K562 (cell line): ENCODE measurements at regions not wholly inside any gene's neighbourhood (a gene's known extent, or its start where the extent isn't known, plus 50 kb on each side); places are given as distances from the start of the nearest gene placed in this dataset.

Experiments
- ATAC-seq: fragments of 200-7000 bp; cut with Tn5 transposase; 3 replicates; pipeline ENCODE4 v1.9.1; 2020; ENCODE audit warnings: moderate library complexity
- BruUV-seq: library from RNA; stranded (reverse); fragments of 400-500 nt; replicated peaks from 2 replicates; lab custom pipeline; 2021; lab: Mats Ljungman, UMichigan
- CTCF ChIA-PET: fragments of 300-600 bp; formaldehyde crosslinking; extraction: SDS; loops from one replicate; lab custom pipeline; 2021; ENCODE audit warnings: low intra/inter-chr PET ratio; lab: Yijun Ruan, JAX
- POLR2A ChIA-PET: fragments of 300-600, 350-650 bp; sonication (Branson Sonifier 250); formaldehyde crosslinking; extraction: SDS; loops from one replicate; lab custom pipeline; 2021; ENCODE audit warnings: antibody characterized with exemption, inconsistent platforms; lab: Yijun Ruan, JAX
- DNase-seq, 4 experiments: peaks; one replicate each; pipeline versions ENCODE4 v3.0.0 to v3.0.0-alpha.2; 2011 to 2018; ENCODE audit warnings: low spot score in 3 of 4, mixed read lengths in 3 of 4; ENCODE audit errors: extremely low read depth in 1 of 4
- FAIRE-seq: peaks from 2 replicates; lab custom pipeline; 2011; peaks lifted over from hg19 to GRCh38; lab: Jason Lieb, UNC
- H2AFZ ChIP-seq: 2 replicates; pipeline ENCODE4 v1.6.0; 2011; ENCODE audit warnings: low read depth, low read length, control low read depth, inconsistent platforms
- H3K27ac ChIP-seq: fragments of 200-600 bp; 3 replicates; pipeline ENCODE4 v1.8.0; 2011; ENCODE audit warnings: low read depth, mild to moderate bottlenecking, control low read depth, inconsistent platforms, low read length, moderate library complexity, mixed read lengths; ENCODE audit errors: extremely low read depth
- H3K27me3 ChIP-seq, 2 experiments: fragments of 300-600 bp in 1 of 2; 2 replicates in 1 of 2; 3 replicates in 1 of 2; pipeline versions ENCODE4 v1.6.0 to v1.8.0; 2011; ENCODE audit warnings: inconsistent platforms in 2 of 2, low read length in 2 of 2, mild to moderate bottlenecking in 1 of 2, mixed read lengths in 1 of 2, moderate library complexity in 1 of 2; ENCODE audit not compliant: control insufficient read depth in 2 of 2, insufficient read depth in 2 of 2
- H3K36me3 ChIP-seq: fragments of 300-600 bp; 3 replicates; pipeline ENCODE4 v1.8.0; 2011; ENCODE audit warnings: mild to moderate bottlenecking, low read length, inconsistent platforms; ENCODE audit not compliant: control insufficient read depth, insufficient read depth
- H3K4me1 ChIP-seq, 2 experiments: fragments of 200-600 bp in 1 of 2; replicated peaks in 1 of 2; 2 replicates in 1 of 2; 3 replicates in 1 of 2; pipeline versions ENCODE4 v1.5.1 to v1.8.0; 2011; ENCODE audit warnings: inconsistent platforms in 2 of 2, low read length in 2 of 2, mild to moderate bottlenecking in 1 of 2, mixed read lengths in 1 of 2, moderate library complexity in 1 of 2; ENCODE audit not compliant: control insufficient read depth in 2 of 2, insufficient read depth in 2 of 2
- H3K4me2 ChIP-seq: 2 replicates; pipeline ENCODE4 v1.6.1; 2011; ENCODE audit warnings: low read length, control low read depth, inconsistent platforms, mixed read lengths; ENCODE audit not compliant: insufficient read depth
- H3K4me3 ChIP-seq: fragments of 200-600 bp; sonication (generic), shearing (Covaris generic); 2 replicates; pipeline ENCODE4 v1.5.1; 2016; ENCODE audit warnings: control low read depth, inconsistent platforms
- H3K79me2 ChIP-seq: fragments of 200-600 bp; 3 replicates; pipeline ENCODE4 v1.8.0; 2011; ENCODE audit warnings: low read length, inconsistent platforms; ENCODE audit not compliant: control insufficient read depth, insufficient read depth
- H3K9ac ChIP-seq, 2 experiments: 2 replicates each; pipeline versions ENCODE4 v1.6.0 to v1.6.1; 2011; ENCODE audit warnings: low read depth in 2 of 2, low read length in 2 of 2, control low read depth in 1 of 2, inconsistent platforms in 1 of 2, mild to moderate bottlenecking in 1 of 2, mixed read lengths in 1 of 2; ENCODE audit not compliant: insufficient read depth in 1 of 2
- H3K9me1 ChIP-seq: one replicate; pipeline ENCODE4 v1.6.0; 2011; ENCODE audit warnings: inconsistent platforms, mild to moderate bottlenecking, low read length, moderate library complexity; ENCODE audit not compliant: control insufficient read depth, insufficient read depth
- H3K9me3 ChIP-seq: replicated peaks from 2 replicates; pipeline ENCODE4 v1.5.1; 2011; ENCODE audit warnings: low read depth, low read length, inconsistent platforms; ENCODE audit not compliant: control insufficient read depth, insufficient read depth
- H4K20me1 ChIP-seq: replicated peaks from 2 replicates; pipeline ENCODE4 v1.6.1; 2011; ENCODE audit warnings: low read length, inconsistent platforms, mixed read lengths; ENCODE audit not compliant: control insufficient read depth, insufficient read depth
- CEBPG ChIP-seq, 3 experiments: fragments of 200-800 bp in 1 of 3; sonication (Bioruptor generic) in 1 of 3; sonication (generic) in 1 of 3; formaldehyde crosslinking in 1 of 3; IDR thresholded peaks in 2 of 3; conservative IDR thresholded peaks in 1 of 3; 2 replicates each; pipeline versions ENCODE4 v1.6.1 to v1.8.0; 2016 to 2022; ENCODE audit warnings: missing compliant biosample characterization in 2 of 3, missing genetic modification characterization in 2 of 3, mild to moderate bottlenecking in 1 of 3, missing genetic modification reagents in 1 of 3
- CTBP1 ChIP-seq: fragments of 450-650 bp; IDR thresholded peaks from 2 replicates; pipeline ENCODE4 v1.6.1; 2016; ENCODE audit warnings: borderline replicate concordance
- E2F1 ChIP-seq: sonication (generic); formaldehyde crosslinking; IDR thresholded peaks from 2 replicates; pipeline ENCODE4 v1.8.1; 2023; ENCODE audit warnings: mild to moderate bottlenecking, missing genetic modification reagents, moderate library complexity
- FOXA1 ChIP-seq: fragments of 450-650 bp; IDR thresholded peaks from 2 replicates; pipeline ENCODE4 v1.6.1; 2016; ENCODE audit warnings: mild to moderate bottlenecking, borderline replicate concordance
- NCOA6 ChIP-seq: fragments of 450-650 bp; IDR thresholded peaks from 2 replicates; pipeline ENCODE4 v1.6.1; 2017; ENCODE audit warnings: mild to moderate bottlenecking
- NEUROD1 ChIP-seq: fragments of 150-350 bp; IDR thresholded peaks from 2 replicates; pipeline ENCODE4 v1.6.1; 2014; ENCODE audit warnings: borderline replicate concordance, low read length, low read depth; ENCODE audit not compliant: partially characterized antibody
- NUFIP1 ChIP-seq: fragments of 450-650 bp; IDR thresholded peaks from 2 replicates; pipeline ENCODE4 v1.6.1; 2018; ENCODE audit not compliant: partially characterized antibody
- POU5F1 ChIP-seq: fragments of 150-350 bp; IDR thresholded peaks from 2 replicates; pipeline ENCODE4 v1.6.1; 2014; ENCODE audit warnings: borderline replicate concordance, low read length, low read depth, mild to moderate bottlenecking; ENCODE audit not compliant: partially characterized antibody
- RFX5 ChIP-seq: IDR thresholded peaks from 2 replicates; pipeline ENCODE4 v1.6.1; 2011; ENCODE audit warnings: low read depth, mild to moderate bottlenecking, improper control_type of control experiment, low read length
- RNF2 ChIP-seq: sonication (generic); IDR thresholded peaks from 2 replicates; pipeline ENCODE4 v1.6.1; 2016
- SLC30A9 ChIP-seq: fragments of 250-450 bp; sonication (Bioruptor Pico); IDR thresholded peaks from 2 replicates; pipeline ENCODE4 v1.8.0; 2022; ENCODE audit warnings: mild to moderate bottlenecking, moderate library complexity
- SMAD1 ChIP-seq: fragments of 150-350 bp; IDR thresholded peaks from 2 replicates; pipeline ENCODE4 v1.6.1; 2014; ENCODE audit warnings: low read length, low read depth; ENCODE audit not compliant: partially characterized antibody
- SNRNP70 ChIP-seq: fragments of 200-400 bp; formaldehyde crosslinking; optimal IDR thresholded peaks from 2 replicates; pipeline ENCODE3; 2017; ENCODE audit warnings: low read depth, low read length
- SRSF3 ChIP-seq: fragments of 200-400 bp; formaldehyde crosslinking; IDR thresholded peaks from 2 replicates; pipeline ENCODE4 v1.6.1; 2016; ENCODE audit warnings: mild to moderate bottlenecking, low read length, moderate library complexity; ENCODE audit not compliant: insufficient read depth
- ZNF175 ChIP-seq: fragments of 200-800 bp; sonication (Bioruptor generic); IDR thresholded peaks from 2 replicates; pipeline ENCODE4 v1.6.1; 2016; ENCODE audit warnings: low read depth, mild to moderate bottlenecking, missing genetic modification characterization, missing compliant biosample characterization
- ZNF609 ChIP-seq: sonication (generic); formaldehyde crosslinking; IDR thresholded peaks from 2 replicates; pipeline ENCODE4 v1.8.1; 2023; ENCODE audit warnings: missing genetic modification reagents, mild to moderate bottlenecking, borderline replicate concordance
- WGBS: fragments of 100-300 bp; shearing (Covaris generic); methylation state at CpG from one replicate; pipeline ENCODE4 v1.1.6; 2016; ENCODE audit warnings: low coverage, mixed read lengths; ENCODE audit not compliant: insufficient coverage; ENCODE audit errors: missing lambda C conversion rate; 5-methylcytosine and 5-hydroxymethylcytosine counted together
- in situ Hi-C: fragments of 300-500 bp; cut with MboI; formaldehyde crosslinking; loops from 4 replicates; pipeline ENCODE4 v1.15.0; 2018; ENCODE audit warnings: inconsistent platforms, mixed read lengths
- intact Hi-C: fragments of 100-400 bp; cut with micrococcal nuclease; formaldehyde crosslinking; loops from 2 replicates; pipeline ENCODE4 v1.14.2; 2022
- TF ChIP-seq, protein P1 (sequence below): sonication (generic); formaldehyde crosslinking; IDR thresholded peaks from 2 replicates; pipeline ENCODE4 v1.8.1; 2022; ENCODE audit warnings: missing genetic modification reagents

GRCh38 chr5:166369346-166369745, 1922.1 kb upstream of the WWC1 start:
- no peaks in the 10 kb centered on the region for H3K9me3 ChIP-seq
- H3K27ac ChIP-seq: no peak overlapping the region
- no peaks in the 10 kb centered on the region for H3K4me1 ChIP-seq
- H3K79me2 ChIP-seq: no peaks in the 10 kb centered on the region
- H3K36me3 ChIP-seq: no peaks in the 10 kb centered on the region
- no TSS peak for BruUV-seq
- WGBS: 0% methylated on average over 2 of the region's 2 CpGs
- H3K9me1 ChIP-seq: no peaks in the 10 kb centered on the region
- H3K27me3 ChIP-seq: no peaks in the 10 kb centered on the region
- intact Hi-C loops: no loop called here
- no peak for FAIRE-seq
- no peak overlapping the region for H3K9ac ChIP-seq
- H3K4me3 ChIP-seq: no peak overlapping the region
- ATAC-seq: no peak
- no peaks in the 10 kb centered on the region for H4K20me1 ChIP-seq
- ChIA-PET CTCF (no interaction called here), POLR2A (no interaction called here)
- H2AFZ ChIP-seq: no peak overlapping the region
- no peak for DNase-seq
- in situ Hi-C loops: no loop called here
- no peak overlapping the region for H3K4me2 ChIP-seq
- TF ChIP-seq NUFIP1 (no peak), ZNF609 (no peak), RFX5 (no peak), E2F1 (CRISPR knock-in tag) (no peak), SLC30A9 (CRISPR knock-in tag) (no peak), SMAD1 (no peak), SNRNP70 (no peak), NCOA6 (no peak), SRSF3 (no peak), POU5F1 (no peak), CEBPG (CRISPR knock-in tag; IDR thresholded peaks at IDR 0.05) (no peak), CEBPG (tag; conservative IDR thresholded peaks at IDR 0.05 in 1 of 2, IDR thresholded peaks at IDR 0.05 in 1 of 2) (no peak), NEUROD1 (no peak), CTBP1 (no peak), ZNF175 (CRISPR knock-in tag) (no peak), RNF2 (no peak), FOXA1 (no peak)
- TF ChIP-seq, protein P1, sequence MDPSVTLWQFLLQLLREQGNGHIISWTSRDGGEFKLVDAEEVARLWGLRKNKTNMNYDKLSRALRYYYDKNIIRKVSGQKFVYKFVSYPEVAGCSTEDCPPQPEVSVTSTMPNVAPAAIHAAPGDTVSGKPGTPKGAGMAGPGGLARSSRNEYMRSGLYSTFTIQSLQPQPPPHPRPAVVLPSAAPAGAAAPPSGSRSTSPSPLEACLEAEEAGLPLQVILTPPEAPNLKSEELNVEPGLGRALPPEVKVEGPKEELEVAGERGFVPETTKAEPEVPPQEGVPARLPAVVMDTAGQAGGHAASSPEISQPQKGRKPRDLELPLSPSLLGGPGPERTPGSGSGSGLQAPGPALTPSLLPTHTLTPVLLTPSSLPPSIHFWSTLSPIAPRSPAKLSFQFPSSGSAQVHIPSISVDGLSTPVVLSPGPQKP (CRISPR knock-in tag): no peak
